HFF-Myc (cell line): ENCODE measurements at regions not wholly inside any gene's neighbourhood (a gene's known extent, or its start where the extent isn't known, plus 50 kb on each side); places are given as distances from the start of the nearest gene placed in this dataset.

Source experiments
- DNase-seq: peaks from one replicate; pipeline ENCODE4 v3.0.0-alpha.2; 2011; ENCODE audit warnings: low read depth; ENCODE audit errors: extremely low read depth
- H3K4me3 ChIP-seq: replicated peaks from 2 replicates; pipeline ENCODE4 v1.5.1; 2011; ENCODE audit warnings: low read depth, mild to moderate bottlenecking, control low read depth, low read length
- TF ChIP-seq, protein P1 (sequence below): IDR thresholded peaks from 2 replicates; pipeline ENCODE4 v1.5.1; 2012; ENCODE audit warnings: mild to moderate bottlenecking, low read depth, low read length, control low read depth; ENCODE audit errors: missing control alignments

DNA sequence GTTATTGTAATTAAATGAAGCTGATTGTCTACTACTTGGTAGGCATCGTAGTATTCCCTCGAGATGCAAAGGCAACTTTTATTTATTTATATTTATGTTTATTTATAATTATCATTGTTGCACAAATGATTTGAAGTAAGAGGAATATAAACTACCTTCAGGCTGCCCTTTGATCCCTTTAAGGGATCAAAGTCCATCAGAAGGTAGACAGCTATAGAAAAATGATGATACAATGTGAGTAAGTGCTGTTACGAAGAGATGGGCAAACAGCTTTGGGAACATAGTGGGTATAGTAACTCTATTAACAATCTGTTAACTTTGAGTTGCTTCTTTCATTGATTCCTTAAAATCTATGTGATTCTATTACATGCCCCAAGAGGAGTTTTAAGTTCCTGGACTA lies 512.8 kb upstream of the CITED2 start:
- no peak overlapping the region for H3K4me3 ChIP-seq
- no peak for DNase-seq
- TF ChIP-seq, protein P1, sequence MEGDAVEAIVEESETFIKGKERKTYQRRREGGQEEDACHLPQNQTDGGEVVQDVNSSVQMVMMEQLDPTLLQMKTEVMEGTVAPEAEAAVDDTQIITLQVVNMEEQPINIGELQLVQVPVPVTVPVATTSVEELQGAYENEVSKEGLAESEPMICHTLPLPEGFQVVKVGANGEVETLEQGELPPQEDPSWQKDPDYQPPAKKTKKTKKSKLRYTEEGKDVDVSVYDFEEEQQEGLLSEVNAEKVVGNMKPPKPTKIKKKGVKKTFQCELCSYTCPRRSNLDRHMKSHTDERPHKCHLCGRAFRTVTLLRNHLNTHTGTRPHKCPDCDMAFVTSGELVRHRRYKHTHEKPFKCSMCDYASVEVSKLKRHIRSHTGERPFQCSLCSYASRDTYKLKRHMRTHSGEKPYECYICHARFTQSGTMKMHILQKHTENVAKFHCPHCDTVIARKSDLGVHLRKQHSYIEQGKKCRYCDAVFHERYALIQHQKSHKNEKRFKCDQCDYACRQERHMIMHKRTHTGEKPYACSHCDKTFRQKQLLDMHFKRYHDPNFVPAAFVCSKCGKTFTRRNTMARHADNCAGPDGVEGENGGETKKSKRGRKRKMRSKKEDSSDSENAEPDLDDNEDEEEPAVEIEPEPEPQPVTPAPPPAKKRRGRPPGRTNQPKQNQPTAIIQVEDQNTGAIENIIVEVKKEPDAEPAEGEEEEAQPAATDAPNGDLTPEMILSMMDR: no peak

DNA sequence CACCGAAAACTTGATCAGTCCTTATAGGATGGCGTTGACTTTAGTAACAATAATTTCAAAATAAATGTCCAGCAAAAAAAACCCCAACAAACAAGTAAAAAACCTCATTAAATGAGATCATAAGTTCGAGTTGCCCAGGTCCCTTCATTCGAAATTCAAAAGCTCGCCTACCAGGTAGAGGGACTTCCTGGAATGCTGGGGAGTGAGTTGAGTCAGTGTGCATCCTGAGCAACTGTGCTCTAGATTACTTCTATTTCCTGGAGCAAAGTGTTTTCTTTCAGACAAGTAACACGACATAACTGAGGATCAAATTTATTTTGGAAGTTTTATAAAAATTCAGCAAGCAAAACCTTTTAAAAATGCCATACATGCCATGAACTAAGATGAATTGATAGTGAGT lies 511.9 kb upstream of the CITED2 start:
- TF ChIP-seq, protein P1: no peak
- no peak for DNase-seq
- no peak overlapping the region for H3K4me3 ChIP-seq

DNA sequence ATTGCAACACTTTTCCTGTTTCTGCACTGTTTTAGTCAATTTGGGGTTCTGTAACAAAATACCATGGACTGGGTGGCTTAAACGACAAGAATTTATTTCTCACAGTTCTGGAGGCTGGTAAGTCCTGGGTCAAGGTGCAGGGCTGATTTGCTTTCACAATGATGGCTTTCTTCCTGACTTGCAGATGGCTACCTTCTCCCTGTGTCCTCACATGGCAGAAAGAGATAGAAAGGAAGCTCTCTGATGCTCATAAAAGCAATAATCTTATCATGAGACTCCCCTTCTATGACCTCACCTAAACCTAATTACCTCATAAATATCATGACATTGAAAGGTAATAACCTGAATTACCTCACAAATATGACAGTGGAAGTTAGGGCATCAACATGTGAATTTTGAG lies 511.5 kb upstream of the CITED2 start:
- TF ChIP-seq, protein P1: no peak
- H3K4me3 ChIP-seq: no peak overlapping the region

DNA sequence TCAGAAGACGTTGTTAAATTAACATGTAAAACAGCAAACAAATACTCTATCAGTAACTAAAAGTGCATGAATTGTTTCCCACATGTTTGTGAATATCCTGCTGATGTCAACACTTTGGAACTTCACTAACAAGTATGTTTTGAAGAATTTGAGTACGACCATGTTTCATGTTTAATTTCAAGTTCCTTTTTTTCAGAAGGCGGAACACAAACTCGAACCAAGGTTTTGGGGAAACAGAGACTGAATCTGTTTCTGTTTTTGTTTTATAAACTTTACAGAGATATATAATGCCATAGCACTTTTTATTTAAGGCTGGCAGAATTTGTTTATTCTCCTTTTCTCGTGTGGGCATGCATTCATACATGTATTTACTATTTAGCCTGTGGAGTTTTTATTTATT lies 509.3 kb upstream of the CITED2 start:
- TF ChIP-seq, protein P1: no peak
- no peak overlapping the region for H3K4me3 ChIP-seq
- no peak for DNase-seq

More for the DNA sequence above, 511.5 kb upstream of the CITED2 start:
- no peak for DNase-seq

DNA sequence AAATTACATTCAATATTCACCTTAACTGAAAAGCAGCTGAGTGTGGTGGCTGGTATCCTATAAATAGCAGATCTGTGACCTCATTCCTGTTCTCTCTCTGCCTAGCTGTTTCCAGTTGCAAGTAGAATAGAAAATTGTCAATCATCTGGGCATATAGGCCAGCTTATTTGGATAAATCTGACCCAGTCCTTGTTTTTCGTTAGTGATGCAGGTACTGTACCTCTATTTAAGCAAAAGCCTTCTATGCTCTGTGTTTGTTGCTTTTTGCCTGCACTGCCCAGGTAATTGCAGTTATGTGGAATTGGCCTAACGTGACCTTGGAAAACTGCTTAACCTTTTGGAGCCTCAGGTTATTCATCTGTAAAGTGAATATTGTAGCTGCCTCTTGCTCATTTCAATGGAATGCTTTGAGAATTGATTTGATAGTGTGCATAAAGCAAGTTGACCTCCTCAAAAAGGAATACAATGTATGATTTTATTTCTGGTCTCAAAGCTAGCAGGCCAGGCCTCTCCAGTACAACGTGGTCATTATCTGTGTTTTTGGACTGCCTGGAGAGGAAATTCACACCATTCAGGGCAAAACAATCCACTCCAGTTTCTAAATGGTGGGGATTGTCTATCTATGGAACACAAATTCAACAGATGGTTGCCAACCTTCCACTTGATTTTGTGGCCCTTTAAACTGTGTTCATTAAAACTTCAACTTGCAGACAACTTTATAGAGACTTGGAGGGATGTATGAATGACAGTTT lies 508.7 kb upstream of the CITED2 start:
- TF ChIP-seq, protein P1: no peak
- no peak for DNase-seq
- H3K4me3 ChIP-seq: no peak overlapping the region

DNA sequence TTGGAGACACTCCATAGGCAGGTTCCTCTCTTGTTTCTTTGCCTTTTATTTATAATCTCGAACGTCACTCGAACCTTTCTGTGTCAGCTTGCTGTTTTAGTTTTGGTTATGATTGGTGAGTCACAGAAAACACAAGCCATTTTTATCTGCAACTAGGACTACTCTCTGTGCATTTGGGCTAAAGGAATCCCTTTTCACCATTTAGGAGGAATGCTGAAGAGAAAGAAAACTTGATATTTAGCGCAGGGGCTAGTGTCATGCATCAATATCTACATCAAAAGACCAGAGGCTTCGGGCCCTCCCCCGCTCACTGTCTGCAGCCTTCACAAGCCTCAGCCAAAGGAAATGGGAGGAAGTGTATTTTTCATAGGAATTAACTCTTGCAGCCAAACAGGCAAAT lies 507.8 kb upstream of the CITED2 start:
- TF ChIP-seq, protein P1: no peak

More for the DNA sequence above, 507.8 kb upstream of the CITED2 start:
- H3K4me3 ChIP-seq: no peak overlapping the region
- no peak for DNase-seq
